Femur (tissue), 1 donor: ENCODE measurements at regions not wholly inside any gene's neighbourhood (a gene's known extent, or its start where the extent isn't known, plus 50 kb on each side); places are given as distances from the start of the nearest gene placed in this dataset.
"Not testable (repeated sequence)": the region's sequence is repeated elsewhere in the genome, so short reads cannot be mapped to it uniquely, and the experiment has no call there.

ENCODE experiments used
- DNase-seq: peaks from one replicate; pipeline ENCODE4 v3.0.0-alpha.2; 2017

DNA sequence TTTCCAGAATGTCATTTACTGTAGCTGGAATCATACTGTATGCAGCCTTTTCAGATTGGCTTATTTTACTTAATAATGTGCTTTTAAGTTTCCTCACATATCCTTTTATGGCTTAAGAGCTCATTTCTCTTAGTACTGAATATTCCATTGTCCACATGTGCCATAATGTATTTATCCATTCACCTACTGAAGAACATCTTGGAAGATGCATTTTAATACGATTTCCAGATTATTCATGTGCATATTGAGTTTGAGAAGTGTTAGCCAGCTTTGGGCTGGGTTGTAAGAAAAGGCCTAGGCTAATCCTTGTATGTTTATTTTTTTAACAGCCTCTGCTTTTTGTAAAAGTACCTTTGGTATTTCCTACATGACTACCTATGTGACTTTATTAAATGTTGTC, 109.3 kb upstream of the MDFIC start:
- no peak for DNase-seq

DNA sequence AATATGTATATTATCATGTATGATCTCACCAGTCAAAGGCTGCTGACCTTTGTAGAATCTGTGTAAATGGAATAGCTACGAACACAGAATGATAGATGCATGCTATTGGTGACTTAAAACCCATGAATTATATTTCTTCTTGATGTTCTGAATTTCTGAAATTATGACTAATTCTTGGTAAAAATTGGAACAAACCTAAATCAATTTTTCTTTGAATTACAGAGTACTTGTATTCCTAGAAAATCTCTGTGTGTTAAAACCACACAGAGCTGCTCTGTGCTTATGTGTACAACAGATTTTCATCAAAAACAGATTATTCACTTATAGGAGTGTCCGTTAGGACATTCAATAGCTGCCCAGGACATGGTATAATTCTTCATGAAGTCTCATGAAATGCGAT, 108.3 kb upstream of the MDFIC start:
- DNase-seq = no peak

DNA sequence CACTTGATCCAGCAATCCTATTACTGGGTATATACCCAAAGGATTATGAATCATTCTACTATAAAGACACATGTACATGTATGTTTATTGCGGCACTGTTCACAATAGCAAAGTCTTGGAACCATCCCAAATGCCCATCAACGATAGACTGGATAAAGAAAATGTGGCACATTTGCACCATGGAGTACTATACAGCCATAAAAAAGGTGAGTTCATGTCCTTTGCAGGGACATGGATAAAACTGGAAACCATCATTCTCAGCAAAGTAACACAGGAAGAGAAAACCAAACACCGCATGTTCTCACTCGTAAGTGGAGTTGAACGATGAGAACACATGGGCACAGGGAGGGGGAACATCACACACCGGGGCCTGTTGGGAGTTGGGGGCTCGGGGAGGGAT, 104.9 kb upstream of the MDFIC start:
- DNase-seq = not testable (repeated sequence)

DNA sequence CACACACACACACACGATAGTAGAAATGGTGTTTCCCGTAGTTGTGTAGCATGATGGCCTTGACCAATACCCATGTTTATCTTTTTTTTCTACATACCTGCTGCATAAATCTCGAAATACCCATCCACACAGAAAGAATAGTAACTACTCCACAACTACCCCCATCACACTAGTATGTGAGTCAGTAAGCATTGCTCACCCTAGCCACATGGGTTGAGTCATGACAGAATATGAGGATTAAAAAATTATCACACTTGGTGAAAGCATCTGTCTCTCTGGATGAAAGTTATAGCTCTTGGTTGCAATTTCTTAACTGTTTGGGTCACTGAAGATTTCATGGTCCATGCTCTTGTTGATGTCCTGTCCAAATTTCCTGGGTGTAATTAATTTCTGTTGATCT, 103.4 kb upstream of the MDFIC start:
- DNase-seq = no peak

DNA sequence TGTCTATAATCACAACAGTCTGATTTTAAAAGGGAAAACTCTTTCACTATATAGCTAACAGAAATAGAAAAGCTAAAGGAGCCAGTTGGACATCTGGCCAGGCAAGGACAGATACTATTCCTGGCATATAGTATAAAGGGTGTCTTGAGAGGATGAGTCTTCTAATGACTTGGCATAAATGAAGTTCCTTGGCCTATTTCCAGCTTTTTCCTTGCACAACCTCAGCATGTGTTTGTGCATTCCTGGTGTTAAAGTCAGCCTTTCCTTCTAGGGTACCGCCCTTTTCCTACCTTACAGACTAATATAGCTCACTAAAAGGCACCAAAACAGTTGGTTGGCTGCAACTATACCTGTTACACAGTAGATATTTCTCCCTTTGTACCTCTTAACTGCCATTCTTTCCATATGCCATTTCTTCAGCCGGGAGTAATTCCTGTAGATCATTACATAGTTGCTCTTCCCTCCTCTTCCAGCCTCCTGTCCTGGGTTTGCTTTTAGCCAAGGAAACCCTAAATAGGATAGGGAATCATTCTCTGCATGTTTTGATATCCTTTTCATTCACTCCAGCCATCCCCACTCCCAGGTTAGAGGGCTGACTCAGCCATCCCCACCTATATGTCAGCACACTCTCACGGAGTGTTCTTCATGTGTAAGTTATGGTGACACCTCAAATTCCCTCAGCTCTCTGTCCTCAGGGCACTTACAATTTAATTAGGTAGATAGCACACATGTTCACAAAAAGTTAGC, 102.1 kb upstream of the MDFIC start:
- no peak for DNase-seq

DNA sequence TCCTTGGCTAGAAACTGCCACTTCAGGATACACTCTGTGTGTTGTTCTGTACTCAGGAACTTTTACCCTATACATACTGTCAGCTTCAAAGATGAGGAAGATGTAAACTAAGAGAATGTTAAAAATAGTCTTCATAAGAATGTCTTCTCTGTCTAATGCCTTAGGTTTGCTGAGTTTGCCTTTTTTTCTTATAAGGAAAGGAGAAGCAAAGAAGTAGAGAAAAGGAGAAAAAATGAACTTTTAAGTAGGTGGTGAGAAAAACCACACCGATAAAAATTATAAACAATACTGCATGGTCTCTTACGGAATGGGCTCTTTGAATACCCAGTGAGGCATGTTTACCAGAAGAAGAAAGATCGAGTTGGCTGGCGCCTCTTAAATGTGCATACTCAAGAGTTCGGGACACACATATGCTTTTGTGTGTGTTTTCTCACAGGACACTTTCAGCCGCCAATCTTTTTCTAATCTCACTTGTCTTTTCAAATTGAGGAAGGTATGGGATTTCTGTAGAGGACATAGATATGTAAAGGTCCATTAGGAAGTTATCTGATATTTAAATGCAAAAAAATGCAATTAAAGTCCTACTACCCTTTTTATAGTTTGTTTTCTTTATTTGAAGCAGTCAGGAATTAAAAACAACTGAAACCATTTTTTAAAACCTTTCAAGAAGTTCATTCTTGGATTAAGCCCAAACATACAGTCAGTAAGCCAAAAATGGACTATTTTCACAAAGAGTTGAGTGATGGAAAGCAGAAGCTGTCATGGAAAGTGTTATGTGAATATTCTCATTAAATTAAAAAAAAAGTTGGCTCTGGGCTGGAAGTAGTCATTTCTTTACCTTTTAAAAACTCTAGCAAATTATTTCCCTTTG, 100.6 kb upstream of the MDFIC start:
- peak; percentile 28 for DNase-seq

DNA sequence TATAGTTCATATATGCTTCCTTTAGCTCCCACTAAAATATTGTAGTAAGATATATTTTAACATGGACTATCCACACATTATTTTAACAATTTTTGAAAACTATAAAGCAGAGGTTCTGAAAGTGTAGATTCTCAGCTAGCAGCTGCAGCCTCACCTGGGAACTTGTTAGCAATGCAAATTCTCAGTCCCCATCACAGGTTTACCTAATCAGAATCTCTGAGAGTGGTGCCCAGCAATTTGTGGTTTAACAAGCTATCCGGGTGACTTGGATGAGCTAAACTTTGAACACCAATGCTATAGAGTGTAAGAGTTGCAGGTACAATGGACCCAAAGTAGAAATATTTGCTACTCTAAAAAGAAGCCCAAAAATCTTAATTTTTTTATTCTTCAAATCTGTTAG, 99.8 kb upstream of the MDFIC start:
- no peak for DNase-seq

DNA sequence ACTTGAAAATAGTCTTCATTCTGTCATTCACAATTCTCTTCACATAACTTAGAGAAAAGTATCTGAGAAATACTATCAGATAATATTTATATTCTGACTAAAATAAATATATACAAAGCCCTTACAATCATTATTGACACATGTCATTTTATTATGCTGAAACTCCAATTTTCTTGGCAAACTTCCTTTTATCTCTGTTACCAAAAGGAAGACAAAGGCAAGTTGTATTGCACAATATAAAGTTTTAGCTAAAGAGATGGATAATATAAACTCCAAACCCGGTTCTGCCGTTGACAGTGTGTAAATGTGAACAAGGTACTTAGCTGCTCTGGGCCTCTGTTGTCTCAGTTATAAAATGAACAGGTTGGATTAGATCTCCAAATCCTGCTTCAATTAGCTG, 99.0 kb upstream of the MDFIC start:
- DNase-seq = no peak

DNA sequence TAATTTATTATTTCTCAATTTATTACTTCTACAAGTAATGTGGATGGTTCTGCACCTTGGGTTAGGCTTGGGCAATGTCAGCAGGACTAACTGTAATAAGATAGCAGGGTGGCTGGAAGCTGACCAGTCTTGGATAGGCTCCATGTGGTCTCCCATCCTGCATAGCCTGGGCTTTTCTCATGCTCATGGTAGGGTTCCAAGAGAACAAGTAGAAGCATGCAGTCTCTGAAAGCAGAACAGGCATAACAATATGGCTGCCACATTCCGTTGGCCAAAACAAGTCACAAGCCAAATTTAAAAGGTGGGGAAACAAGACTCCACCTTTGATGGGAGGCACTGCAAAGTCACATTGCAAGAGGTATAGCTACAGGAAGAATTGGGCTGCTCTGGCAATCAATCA, 98.6 kb upstream of the MDFIC start:
- DNase-seq = no peak

DNA sequence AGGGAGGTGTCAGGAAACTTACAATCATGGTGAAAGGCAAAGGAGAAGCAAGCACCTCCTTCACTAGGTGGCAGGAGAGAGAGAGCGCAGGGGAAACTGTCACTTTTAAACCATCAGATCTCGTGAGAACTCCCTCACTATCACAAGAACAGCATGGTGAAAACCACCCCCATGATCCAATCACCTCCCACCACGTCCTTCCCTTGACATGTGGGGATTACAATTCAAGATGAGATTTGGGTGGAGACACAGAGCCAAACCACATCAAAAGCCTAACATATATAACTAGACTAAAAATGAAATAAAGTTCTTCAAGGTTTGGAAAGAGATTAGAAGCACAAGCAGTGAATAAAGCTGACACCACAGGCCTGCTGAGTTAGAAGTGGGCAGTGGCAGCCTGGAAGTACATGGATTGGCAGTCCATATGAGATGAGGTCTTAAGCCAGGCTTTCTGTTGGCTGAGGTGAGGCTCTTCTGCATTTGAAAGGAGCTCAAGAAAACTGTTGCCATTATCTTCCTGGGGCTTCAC, 96.4 kb upstream of the MDFIC start:
- DNase-seq = no peak

DNA sequence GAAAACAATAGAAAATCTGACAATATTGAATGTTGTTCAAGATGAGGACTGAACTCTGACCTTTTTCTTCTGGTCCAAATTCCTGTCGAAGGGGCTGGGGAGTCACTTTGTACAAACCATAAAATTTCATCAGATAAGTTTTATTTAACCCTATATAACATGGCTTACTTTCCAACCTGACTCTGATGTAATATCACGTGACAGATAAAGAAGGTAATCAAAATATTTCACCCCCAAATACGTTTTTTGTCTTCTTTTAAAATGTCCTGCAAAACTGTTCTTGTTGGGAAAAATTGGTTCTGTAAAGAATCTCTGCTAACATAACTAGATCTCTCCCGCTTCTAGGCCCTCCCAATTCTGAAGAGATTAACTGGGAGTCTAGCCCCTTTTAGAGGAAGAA, 90.9 kb upstream of the MDFIC start:
- no peak for DNase-seq

DNA sequence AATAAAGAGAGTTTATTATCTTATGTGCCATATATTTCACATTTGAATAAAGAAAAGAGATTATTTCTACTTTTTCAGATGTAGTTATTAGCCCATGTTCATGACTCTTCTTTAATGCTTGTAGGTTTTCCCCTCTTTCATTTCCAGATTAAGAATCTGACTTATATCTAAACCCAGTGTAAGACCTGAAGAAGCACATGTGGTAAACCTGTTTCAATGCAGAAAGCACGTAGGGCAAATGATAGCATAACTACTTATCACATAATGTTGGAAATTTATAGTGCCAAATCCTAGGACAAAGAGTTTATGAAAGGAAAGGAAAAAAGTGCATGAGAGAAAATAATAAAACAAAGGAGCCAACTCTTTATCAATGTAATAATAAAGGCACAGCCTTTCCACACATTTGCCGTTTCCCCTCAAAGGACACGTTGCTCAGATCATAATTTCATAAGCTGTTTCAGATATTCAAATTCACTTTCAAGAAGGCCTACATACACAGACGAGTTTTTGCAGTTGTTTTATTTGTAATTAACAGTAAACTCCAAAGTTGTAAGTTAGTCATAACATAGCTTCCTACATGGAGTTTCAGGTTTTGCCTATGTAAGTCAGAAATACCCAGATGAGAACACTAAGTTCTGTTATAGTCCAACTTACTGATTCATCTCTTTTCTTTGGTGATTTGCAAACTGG, 88.8 kb upstream of the MDFIC start:
- no peak for DNase-seq

DNA sequence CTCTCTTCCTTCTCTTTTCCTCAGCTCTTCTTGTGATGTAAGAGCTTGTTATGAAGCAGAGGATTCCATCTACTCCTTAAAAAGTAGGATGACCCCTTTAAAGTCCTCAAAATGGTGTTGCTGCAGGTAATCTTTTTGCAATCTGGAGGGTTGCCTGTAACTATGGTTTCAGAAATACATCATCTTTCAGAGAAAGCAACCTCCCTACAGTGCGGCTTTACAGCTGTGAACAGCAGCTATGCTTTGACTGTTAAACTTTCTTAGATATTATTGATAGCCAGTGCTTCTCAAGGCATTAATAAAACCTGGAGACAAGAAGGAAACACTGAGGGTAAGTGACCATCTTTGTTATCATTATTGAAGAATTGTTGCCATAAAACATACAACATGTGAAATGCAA, 86.6 kb upstream of the MDFIC start:
- no peak for DNase-seq

DNA sequence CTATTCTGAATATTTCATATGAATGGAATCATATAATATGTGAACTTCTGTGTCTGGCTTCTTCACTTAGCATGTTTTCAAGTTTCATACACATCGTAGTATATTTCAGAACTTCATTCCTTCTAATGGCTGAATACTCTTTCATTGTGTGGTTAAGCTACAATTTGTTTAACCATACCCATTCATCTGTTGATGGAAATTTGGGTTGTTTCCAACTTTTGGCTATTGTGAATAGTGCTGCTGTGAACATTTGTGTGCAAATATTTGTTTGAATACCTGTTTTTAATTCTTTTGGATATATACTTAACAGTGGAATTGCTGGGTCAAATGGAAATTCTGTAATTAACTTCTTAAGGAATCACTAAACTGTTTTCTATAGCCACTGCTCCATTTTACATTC, 86.0 kb upstream of the MDFIC start:
- DNase-seq = no peak

DNA sequence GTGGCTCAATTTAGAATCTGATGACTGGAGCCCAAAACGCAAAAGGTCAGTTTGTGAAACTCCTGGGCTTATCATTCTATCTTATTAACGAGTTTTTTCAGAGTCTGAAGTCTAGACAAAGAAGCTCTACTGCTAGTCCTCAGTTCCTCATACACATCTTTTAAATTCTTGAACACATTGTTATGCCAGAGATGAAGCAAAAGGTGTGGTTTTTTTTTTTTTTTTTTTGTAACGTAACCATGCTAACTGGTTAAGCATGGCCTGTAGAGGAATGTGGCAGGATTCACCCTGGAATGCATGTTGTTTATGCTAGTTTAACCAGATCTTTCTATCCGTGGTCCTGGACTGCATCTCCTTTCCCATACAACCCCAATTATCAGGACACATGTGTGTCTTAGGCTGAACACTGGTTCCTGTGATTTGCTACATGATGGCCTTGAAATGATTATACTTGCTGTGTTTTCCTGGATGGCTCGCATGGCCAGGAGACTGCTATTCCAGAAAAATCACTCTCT, 79.3 kb upstream of the MDFIC start:
- DNase-seq = no peak

DNA sequence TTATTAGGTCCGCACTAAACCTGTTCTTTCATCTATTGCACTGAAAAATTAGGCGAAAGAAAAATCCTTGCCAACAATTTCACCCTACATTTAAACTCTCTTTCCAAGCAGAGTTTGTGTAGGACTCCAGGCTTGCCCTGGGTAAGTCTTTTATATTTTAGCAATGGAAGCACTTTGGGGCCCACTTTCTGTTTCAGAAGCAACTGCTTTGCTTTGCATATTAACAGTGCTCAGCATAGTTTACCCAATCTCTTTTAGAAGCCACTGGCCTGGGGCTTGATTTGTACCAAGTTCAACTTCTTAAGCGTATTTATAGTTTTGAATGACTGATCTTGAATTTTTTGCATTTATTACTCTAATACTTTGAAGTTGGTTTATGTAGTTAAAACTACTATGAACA, 78.8 kb upstream of the MDFIC start:
- DNase-seq = no peak

DNA sequence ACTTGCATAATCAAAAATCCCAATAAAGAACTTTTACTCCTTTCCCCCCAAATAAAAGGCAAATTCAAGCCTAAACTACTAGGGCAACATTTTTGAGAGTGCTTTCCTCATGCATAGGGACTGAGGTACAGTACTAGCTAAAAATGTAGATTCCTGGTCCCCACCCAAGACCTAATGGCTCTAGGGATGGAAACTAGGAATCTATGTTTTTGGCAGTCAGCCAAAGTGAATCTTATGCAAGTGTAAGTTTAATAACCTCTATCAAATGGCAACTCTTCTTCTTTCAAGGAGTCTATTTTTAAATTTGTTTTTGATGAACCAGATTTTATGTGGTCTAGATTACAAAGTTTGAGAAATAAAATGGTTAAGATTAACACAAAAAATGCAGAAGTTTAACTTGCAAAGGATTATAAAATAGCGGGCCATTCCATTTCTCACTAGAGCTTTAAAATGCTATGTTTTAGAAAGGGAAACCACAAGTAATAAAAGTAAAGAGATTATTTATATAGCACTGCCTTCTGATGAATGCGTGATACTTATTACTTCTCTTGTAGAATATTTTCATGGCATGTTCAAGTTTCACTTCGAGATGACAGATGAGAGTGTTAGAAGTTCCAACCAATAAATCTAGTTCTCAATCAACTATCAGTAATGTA, 70.4 kb upstream of the MDFIC start:
- no peak for DNase-seq

DNA sequence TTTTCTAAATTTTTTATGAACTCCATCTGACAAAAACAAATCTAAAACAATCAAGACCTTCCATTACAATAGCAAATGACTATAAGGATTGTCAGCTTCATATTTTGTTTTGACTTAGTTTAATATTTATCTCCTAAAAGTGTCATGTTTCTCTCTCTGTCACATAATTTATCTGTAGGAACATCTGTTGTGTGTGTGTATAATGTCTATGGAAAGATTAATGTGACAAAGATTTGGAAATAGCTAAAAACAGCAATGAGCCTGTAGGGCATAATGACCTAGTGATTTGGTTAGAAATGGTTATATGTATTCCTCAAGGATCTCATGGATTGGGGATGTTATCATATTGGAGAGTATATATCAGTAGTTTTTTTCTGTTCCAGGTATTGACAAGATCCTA, 69.6 kb upstream of the MDFIC start:
- DNase-seq = no peak

DNA sequence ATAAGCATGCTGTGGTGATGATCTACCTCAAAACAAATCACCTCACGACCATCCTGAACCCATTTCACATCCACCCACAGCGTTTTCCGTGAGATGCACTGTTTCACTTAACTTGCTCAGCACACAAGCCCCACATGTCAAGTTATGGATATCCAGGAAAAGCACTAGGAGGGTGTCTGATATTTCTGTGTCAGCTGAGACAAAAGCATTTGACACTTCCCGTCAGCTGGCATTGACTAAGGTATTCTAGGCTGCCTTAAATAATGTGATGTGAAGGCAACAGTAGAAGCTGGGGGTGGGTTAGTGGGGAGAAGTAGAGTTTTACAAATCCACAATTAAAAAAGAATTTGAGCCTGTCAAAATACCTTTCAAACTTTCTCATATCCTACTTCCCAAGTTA, 68.7 kb upstream of the MDFIC start:
- DNase-seq = no peak

DNA sequence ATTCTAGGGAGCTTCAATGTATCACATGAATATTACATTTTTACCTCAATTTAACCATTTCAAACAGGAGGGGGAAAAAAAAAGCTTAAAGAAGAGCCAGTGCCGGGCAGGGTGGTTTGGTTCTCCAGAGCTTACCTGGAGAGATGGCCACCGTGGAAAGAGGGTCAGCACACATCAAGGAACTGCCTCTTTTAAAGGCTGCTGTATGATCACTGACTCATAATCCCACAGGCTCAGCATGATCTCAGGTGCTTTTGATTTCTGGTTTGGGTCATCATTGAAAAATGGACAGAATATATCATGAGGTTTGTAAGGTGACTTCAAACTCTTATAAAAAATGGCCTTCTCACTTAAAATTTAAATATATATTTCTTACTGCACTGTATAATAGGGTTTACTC, 67.5 kb upstream of the MDFIC start:
- no peak for DNase-seq

DNA sequence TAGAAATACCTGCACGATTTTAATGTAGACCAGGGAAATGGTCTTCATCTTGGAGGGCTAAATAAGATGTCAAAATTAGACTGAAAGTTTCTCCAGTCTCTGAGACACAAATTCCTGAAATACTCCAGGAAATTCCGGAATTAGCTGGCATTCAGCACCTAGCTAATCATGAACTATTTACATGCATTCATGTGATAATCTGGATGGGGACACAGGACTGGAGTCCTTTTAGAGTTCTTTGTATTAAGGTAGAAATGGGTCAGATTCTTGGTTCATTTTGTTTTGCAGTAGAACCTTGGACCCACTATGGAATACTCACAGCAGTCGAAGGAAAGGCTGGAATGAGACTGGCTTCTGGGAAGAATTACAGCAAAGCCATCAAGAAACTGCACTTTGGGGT, 65.3 kb upstream of the MDFIC start:
- no peak for DNase-seq

DNA sequence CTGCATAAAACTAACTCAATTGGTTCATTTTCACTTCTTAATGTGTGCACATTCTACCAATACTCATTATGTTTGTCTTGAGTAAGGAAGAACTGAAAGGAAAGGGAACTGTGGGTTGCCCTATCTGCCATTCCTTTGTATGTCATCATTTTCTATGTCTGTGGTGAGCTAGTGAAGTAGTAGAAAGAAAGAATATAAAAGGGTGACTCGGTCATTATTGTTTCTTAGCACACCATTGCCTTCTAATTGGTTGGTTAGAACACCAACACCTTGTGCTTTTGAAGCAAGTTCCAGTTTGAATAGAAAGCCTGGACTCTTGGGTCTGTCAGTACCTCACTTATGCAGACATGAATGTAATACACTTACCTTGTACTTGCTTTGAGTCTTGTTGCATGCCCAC, 64.3 kb upstream of the MDFIC start:
- no peak for DNase-seq

DNA sequence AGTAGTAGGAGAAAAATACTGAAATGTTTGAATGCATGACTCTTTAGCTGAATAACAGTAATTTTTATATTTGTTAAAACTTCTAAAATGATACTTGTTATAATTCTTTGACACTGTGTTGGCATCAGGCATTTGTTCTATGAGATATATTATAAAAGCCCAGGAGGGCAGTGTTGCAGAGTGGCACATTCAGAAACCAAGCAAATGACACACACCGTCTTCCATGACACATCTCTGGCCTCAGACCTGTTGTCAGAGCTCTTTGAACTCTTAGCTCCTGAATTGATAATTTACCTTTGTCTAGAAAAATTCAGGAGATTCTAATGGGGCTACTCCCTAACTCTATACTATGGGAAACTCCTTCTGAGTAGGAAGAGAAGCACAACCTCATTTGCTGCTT, 62.4 kb upstream of the MDFIC start:
- no peak for DNase-seq
